Breast epithelium (tissue), 4 donors: ENCODE measurements at regions not wholly inside any gene's neighbourhood (a gene's known extent, or its start where the extent isn't known, plus 50 kb on each side); places are given as distances from the start of the nearest gene placed in this dataset.

Experiments
- DNase-seq, 2 donors: peaks; one replicate each; pipeline ENCODE4 v3.0.0-alpha.2; 2019; ENCODE audit warnings: low spot score in 2 of 2
- H3K27ac ChIP-seq, 2 donors: fragments of 200-600 bp; sonication (generic) in 1 of 2; one replicate each; pipeline ENCODE4 v1.5.1; 2016 to 2019; ENCODE audit warnings: mild to moderate bottlenecking in 1 of 2
- H3K27me3 ChIP-seq, 2 donors: fragments of 200-600 bp; sonication (generic) in 1 of 2; one replicate each; pipeline versions ENCODE4 v1.5.1 to v1.6.0; 2017 to 2019; ENCODE audit warnings: control low read depth in 1 of 2, mild to moderate bottlenecking in 1 of 2
- H3K36me3 ChIP-seq: fragments of 200-600 bp; one replicate; pipeline ENCODE4 v1.5.1; 2019
- H3K4me1 ChIP-seq, 2 donors: fragments of 200-600 bp; sonication (generic); one replicate each; pipeline ENCODE4 v1.5.1; 2016 to 2019; ENCODE audit warnings: control low read depth in 1 of 2
- H3K4me3 ChIP-seq, 3 donors: fragments of 200-600 bp; sonication (generic); 1 replicate in 2 of 3; 2 replicates in 1 of 3; pipeline ENCODE4 v1.5.1; 2016 to 2019; ENCODE audit warnings: mild to moderate bottlenecking in 3 of 3, moderate library complexity in 2 of 3
- H3K9me3 ChIP-seq, 2 donors: fragments of 200-600 bp; sonication (generic) in 1 of 2; one replicate each; pipeline ENCODE4 v1.5.1; 2016 to 2019; ENCODE audit warnings: control low read depth in 1 of 2
- POLR2A ChIP-seq: fragments of 450-650 bp; IDR thresholded peaks from one replicate; pipeline ENCODE4 v1.6.1; 2016; ENCODE audit warnings: antibody characterized with exemption, mild to moderate bottlenecking, moderate library complexity
- POLR2AphosphoS5 ChIP-seq, 3 donors: sonication (generic); formaldehyde crosslinking; IDR thresholded peaks; one replicate each; pipeline ENCODE4 v1.6.1; 2017; ENCODE audit warnings: antibody characterized with exemption in 3 of 3
- intact Hi-C: fragments of 100-400 bp; cut with DNase I; formaldehyde crosslinking; loops from one replicate; pipeline ENCODE4 v1.15.1; 2023; ENCODE audit warnings: low total_unique reads
- TF ChIP-seq, protein P1 (sequence below), 3 donors: fragments of 450-650 bp; IDR thresholded peaks; one replicate each; pipeline ENCODE4 v1.5.1; 2016 to 2017; ENCODE audit warnings: antibody characterized with exemption in 3 of 3, mild to moderate bottlenecking in 3 of 3, moderate library complexity in 3 of 3

DNA sequence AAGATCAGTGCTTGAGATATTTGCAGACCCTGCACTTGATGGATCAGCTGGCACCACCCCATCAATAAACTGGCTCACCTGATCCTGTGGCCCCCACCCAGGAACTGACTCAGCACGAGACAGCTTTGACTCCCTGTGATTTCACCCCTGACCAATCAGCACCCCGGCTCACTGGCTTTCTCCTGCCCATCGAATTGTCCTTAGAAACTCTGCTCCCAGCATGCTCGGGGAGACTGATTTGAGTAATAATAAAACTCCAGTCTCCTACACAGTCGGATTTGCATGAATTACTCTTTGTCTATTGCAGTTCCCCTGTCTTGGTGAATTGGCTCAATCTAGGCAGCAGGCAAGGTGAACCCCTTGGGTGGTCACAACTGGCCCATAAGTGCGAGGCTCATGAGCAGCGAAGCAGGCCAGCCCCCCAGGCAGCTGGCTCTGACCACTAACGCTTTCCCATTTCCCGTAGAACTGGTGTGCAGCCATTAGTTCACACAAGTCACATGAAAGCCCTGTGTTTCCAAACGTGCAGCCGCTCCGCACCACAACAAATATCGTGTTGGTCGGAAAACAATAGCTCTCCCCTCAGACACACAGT lies 79.6 kb downstream of the RSPH3 start:
- no peaks in the 10 kb centered on the region for H3K4me1 ChIP-seq
- no peak overlapping the region for H3K4me3 ChIP-seq
- TF ChIP-seq, protein P1, sequence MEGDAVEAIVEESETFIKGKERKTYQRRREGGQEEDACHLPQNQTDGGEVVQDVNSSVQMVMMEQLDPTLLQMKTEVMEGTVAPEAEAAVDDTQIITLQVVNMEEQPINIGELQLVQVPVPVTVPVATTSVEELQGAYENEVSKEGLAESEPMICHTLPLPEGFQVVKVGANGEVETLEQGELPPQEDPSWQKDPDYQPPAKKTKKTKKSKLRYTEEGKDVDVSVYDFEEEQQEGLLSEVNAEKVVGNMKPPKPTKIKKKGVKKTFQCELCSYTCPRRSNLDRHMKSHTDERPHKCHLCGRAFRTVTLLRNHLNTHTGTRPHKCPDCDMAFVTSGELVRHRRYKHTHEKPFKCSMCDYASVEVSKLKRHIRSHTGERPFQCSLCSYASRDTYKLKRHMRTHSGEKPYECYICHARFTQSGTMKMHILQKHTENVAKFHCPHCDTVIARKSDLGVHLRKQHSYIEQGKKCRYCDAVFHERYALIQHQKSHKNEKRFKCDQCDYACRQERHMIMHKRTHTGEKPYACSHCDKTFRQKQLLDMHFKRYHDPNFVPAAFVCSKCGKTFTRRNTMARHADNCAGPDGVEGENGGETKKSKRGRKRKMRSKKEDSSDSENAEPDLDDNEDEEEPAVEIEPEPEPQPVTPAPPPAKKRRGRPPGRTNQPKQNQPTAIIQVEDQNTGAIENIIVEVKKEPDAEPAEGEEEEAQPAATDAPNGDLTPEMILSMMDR (IDR thresholded peaks at IDR 0.05), result no peak
- TF ChIP-seq POLR2AphosphoS5 (IDR thresholded peaks at IDR 0.05) (no peak), POLR2A (no peak)
- intact Hi-C loops, result no loop called here
- no peaks in the 10 kb centered on the region for H3K36me3 ChIP-seq
- DNase-seq, result no peak
- no peaks in the 10 kb centered on the region for H3K9me3 ChIP-seq
- H3K27ac ChIP-seq, result no peak overlapping the region
- H3K27me3 ChIP-seq, result no peaks in the 10 kb centered on the region

DNA sequence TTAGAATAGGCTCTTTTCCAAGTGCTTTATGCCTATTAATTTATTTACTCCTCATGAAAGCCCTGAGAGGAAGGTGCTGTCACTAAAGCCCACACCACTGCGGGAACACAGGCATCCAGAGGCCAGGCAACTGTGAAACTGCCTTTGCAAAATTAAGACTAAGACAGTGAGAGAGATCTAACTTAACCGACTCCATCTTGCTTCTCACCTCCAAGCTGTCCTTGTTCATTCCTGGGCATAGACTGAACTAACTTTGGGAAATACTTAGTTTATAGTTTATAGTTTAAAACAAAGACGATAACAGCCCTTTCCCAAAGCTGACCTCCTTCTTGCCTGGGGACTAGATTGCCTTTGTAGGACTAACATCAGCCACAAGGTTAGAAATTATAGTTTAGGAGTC lies 80.1 kb downstream of the RSPH3 start:
- Histone ChIP-seq H3K36me3 (no peaks in the 10 kb centered on the region), H3K27ac (no peak overlapping the region), H3K27me3 (no peaks in the 10 kb centered on the region), H3K4me1 (no peaks in the 10 kb centered on the region), H3K4me3 (no peak overlapping the region), H3K9me3 (no peaks in the 10 kb centered on the region)
- TF ChIP-seq POLR2AphosphoS5 (IDR thresholded peaks at IDR 0.05) (no peak), POLR2A (no peak)
- TF ChIP-seq, protein P1 (IDR thresholded peaks at IDR 0.05), result no peak
- no peak for DNase-seq
- intact Hi-C loops, result no loop called here

DNA sequence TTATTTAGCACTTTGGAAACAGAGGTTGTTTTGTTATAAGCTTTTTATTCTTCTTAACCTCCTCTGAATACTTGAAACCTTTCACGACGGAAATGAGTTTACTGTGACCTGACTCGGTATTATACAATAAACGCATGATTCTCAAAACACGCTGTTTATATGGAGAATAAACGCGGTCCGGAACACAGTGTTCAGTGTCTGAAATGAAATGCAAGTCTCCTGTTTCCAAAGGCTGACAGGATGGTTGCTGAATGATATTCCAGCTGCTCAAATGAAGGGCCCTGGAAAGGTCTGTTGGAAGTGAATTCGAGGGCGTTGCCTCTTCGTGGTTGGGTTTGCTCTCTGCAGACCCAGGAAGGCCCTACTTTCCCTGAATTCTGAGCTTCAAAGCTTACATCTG lies 83.4 kb downstream of the RSPH3 start:
- DNase-seq, result no peak
- Histone ChIP-seq H3K27me3 (no peaks in the 10 kb centered on the region), H3K4me3 (no peak overlapping the region), H3K27ac (no peak overlapping the region), H3K9me3 (no peaks in the 10 kb centered on the region), H3K36me3 (no peaks in the 10 kb centered on the region), H3K4me1 (no peaks in the 10 kb centered on the region)
- TF ChIP-seq POLR2AphosphoS5 (IDR thresholded peaks at IDR 0.05), result no peak
- no peak for TF ChIP-seq POLR2A
- TF ChIP-seq, protein P1 (IDR thresholded peaks at IDR 0.05), result no peak
- intact Hi-C loops, result no loop called here

DNA sequence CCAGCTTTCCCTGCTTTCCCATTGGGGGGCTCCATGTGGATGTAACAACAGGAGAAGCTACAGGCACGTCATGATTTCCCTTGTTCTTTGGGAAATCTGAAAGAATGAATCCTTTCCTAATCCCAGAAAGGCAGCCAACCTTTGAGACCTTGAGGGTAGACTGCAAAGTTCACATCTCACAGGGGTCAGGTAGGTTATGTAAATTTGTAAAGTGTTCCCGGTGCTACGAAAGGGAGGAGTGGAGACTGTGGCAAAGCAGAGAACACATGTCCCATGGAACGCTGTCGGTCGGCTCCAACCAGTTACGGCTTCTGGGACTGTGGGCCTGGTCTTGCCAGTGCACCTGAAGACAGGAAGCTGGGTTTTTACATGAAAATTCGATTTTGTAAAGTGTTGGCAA lies 85.1 kb downstream of the RSPH3 start:
- Histone ChIP-seq H3K4me1 (no peaks in the 10 kb centered on the region), H3K36me3 (no peaks in the 10 kb centered on the region), H3K9me3 (no peaks in the 10 kb centered on the region), H3K27me3 (no peaks in the 10 kb centered on the region), H3K4me3 (no peak overlapping the region), H3K27ac (no peak overlapping the region)
- TF ChIP-seq POLR2A (no peak), POLR2AphosphoS5 (IDR thresholded peaks at IDR 0.05) (no peak)
- TF ChIP-seq, protein P1 (IDR thresholded peaks at IDR 0.05), result no peak
- intact Hi-C loops, result no loop called here
- DNase-seq, result no peak

DNA sequence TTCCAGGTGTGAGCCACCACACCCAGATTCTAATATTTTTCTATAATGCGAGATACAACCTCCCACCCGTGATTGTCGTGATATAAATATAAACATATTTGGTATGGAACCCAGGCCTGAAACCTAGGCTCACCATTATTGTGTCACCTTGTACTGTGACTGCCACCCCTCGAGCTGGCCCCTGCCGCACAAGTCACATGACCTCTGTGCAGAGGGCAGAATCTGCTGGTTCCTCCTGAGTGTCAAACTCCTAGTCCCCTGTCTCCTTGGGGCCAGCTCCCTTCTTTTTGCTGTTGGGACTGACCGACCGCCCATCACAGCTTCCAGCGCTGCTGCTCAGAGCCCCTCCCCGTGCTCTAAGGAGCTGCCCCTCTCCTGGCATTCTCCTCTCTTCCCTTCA lies 86.4 kb downstream of the RSPH3 start:
- Histone ChIP-seq H3K4me3 (no peak overlapping the region), H3K9me3 (no peaks in the 10 kb centered on the region), H3K4me1 (no peaks in the 10 kb centered on the region), H3K27ac (no peak overlapping the region), H3K27me3 (no peaks in the 10 kb centered on the region), H3K36me3 (no peaks in the 10 kb centered on the region)
- intact Hi-C loops, result no loop called here
- no peak for TF ChIP-seq POLR2A
- TF ChIP-seq POLR2AphosphoS5 (IDR thresholded peaks at IDR 0.05), result no peak
- TF ChIP-seq, protein P1 (IDR thresholded peaks at IDR 0.05), result no peak
- DNase-seq, result no peak
